ENCODE measurements at regions not wholly inside any gene's neighbourhood (a gene's known extent, or its start where the extent isn't known, plus 50 kb on each side); places are given as distances from the start of the nearest gene placed in this dataset.

- Histone ChIP-seq H3K79me2 (ENCODE audit: control insufficient read depth, low read length) (no peaks in the 10 kb centered on the region), H3K9me3 (ENCODE audit: control insufficient read depth, insufficient read depth, low read length) (no peaks in the 10 kb centered on the region), H4K20me1 (ENCODE audit: control insufficient read depth, insufficient read depth, low read depth, low read length) (no peaks in the 10 kb centered on the region), H3K4me3 (ENCODE audit: low read length) (no peak overlapping the region), H3K36me3 (ENCODE audit: control insufficient read depth, low read length) (no peaks in the 10 kb centered on the region), H3K4me2 (ENCODE audit: low read length) (no peak overlapping the region), H3K4me1 (ENCODE audit: control insufficient read depth, low read length) (no peaks in the 10 kb centered on the region), H3K9me2 (replicated peaks; ENCODE audit: control insufficient read depth, low read length) (no peaks in the 10 kb centered on the region), H3K27me3 (ENCODE audit: control insufficient read depth, low read length) (no peaks in the 10 kb centered on the region), H3F3A (ENCODE audit: control insufficient read depth, insufficient read depth) (no peaks in the 10 kb centered on the region), H3K27ac (ENCODE audit: low read depth, low read length) (no peak overlapping the region)
- TF ChIP-seq EZH2phosphoT487 (IDR thresholded peaks at IDR 0.05; ENCODE audit: borderline replicate concordance, low read length) (no peak), CTCF (IDR thresholded peaks at IDR 0.05; ENCODE audit: low read depth, low read length, poor library complexity, severe bottlenecking) (no peak)
Observed at GRCh38 chr7:119957335-119957734, 315.6 kb upstream of the KCND2 start.

GRCh38 chr7:119959811-119960210 is 313.2 kb upstream of the KCND2 start:
- TF ChIP-seq CTCF (IDR thresholded peaks at IDR 0.05; ENCODE audit: low read depth, low read length, poor library complexity, severe bottlenecking), result no peak
- TF ChIP-seq EZH2phosphoT487 (IDR thresholded peaks at IDR 0.05; ENCODE audit: borderline replicate concordance, low read length), result no peak
- Histone ChIP-seq H3K9me2 (replicated peaks; ENCODE audit: control insufficient read depth, low read length) (no peaks in the 10 kb centered on the region), H3K4me2 (ENCODE audit: low read length) (no peak overlapping the region), H3K4me1 (ENCODE audit: control insufficient read depth, low read length) (no peaks in the 10 kb centered on the region), H3K27ac (ENCODE audit: low read depth, low read length) (no peak overlapping the region), H3K9me3 (ENCODE audit: control insufficient read depth, insufficient read depth, low read length) (no peaks in the 10 kb centered on the region), H3K79me2 (ENCODE audit: control insufficient read depth, low read length) (no peaks in the 10 kb centered on the region), H3F3A (ENCODE audit: control insufficient read depth, insufficient read depth) (no peaks in the 10 kb centered on the region), H3K27me3 (ENCODE audit: control insufficient read depth, low read length) (no peaks in the 10 kb centered on the region), H3K36me3 (ENCODE audit: control insufficient read depth, low read length) (no peaks in the 10 kb centered on the region), H3K4me3 (ENCODE audit: low read length) (no peak overlapping the region), H4K20me1 (ENCODE audit: control insufficient read depth, insufficient read depth, low read depth, low read length) (no peaks in the 10 kb centered on the region)

- no peaks in the 10 kb centered on the region for H3K9me2 ChIP-seq (replicated peaks; ENCODE audit: control insufficient read depth, low read length)
- H3K27me3 ChIP-seq (ENCODE audit: control insufficient read depth, low read length), result no peaks in the 10 kb centered on the region
- no peak overlapping the region for H3K27ac ChIP-seq (ENCODE audit: low read depth, low read length)
- no peaks in the 10 kb centered on the region for H3F3A ChIP-seq (ENCODE audit: control insufficient read depth, insufficient read depth)
- no peak overlapping the region for H3K4me3 ChIP-seq (ENCODE audit: low read length)
- no peaks in the 10 kb centered on the region for H4K20me1 ChIP-seq (ENCODE audit: control insufficient read depth, insufficient read depth, low read depth, low read length)
- H3K4me2 ChIP-seq (ENCODE audit: low read length), result no peak overlapping the region
- no peaks in the 10 kb centered on the region for H3K36me3 ChIP-seq (ENCODE audit: control insufficient read depth, low read length)
- H3K9me3 ChIP-seq (ENCODE audit: control insufficient read depth, insufficient read depth, low read length), result no peaks in the 10 kb centered on the region
- no peaks in the 10 kb centered on the region for H3K79me2 ChIP-seq (ENCODE audit: control insufficient read depth, low read length)
- no peaks in the 10 kb centered on the region for H3K4me1 ChIP-seq (ENCODE audit: control insufficient read depth, low read length)
- TF ChIP-seq EZH2phosphoT487 (IDR thresholded peaks at IDR 0.05; ENCODE audit: borderline replicate concordance, low read length), result no peak
- no peak for TF ChIP-seq CTCF (IDR thresholded peaks at IDR 0.05; ENCODE audit: low read depth, low read length, poor library complexity, severe bottlenecking)
Observed at GRCh38 chr7:119963654-119964053, 309.3 kb upstream of the KCND2 start.

GRCh38 chr7:119964065-119964464 is 308.9 kb upstream of the KCND2 start:
- Histone ChIP-seq H3F3A (ENCODE audit: control insufficient read depth, insufficient read depth) (no peaks in the 10 kb centered on the region), H3K36me3 (ENCODE audit: control insufficient read depth, low read length) (no peaks in the 10 kb centered on the region), H3K27me3 (ENCODE audit: control insufficient read depth, low read length) (no peaks in the 10 kb centered on the region), H4K20me1 (ENCODE audit: control insufficient read depth, insufficient read depth, low read depth, low read length) (no peaks in the 10 kb centered on the region), H3K9me3 (ENCODE audit: control insufficient read depth, insufficient read depth, low read length) (no peaks in the 10 kb centered on the region), H3K4me2 (ENCODE audit: low read length) (no peak overlapping the region), H3K4me1 (ENCODE audit: control insufficient read depth, low read length) (no peaks in the 10 kb centered on the region), H3K79me2 (ENCODE audit: control insufficient read depth, low read length) (no peaks in the 10 kb centered on the region), H3K27ac (ENCODE audit: low read depth, low read length) (no peak overlapping the region), H3K9me2 (replicated peaks; ENCODE audit: control insufficient read depth, low read length) (no peaks in the 10 kb centered on the region), H3K4me3 (ENCODE audit: low read length) (no peak overlapping the region)
- TF ChIP-seq CTCF (IDR thresholded peaks at IDR 0.05; ENCODE audit: low read depth, low read length, poor library complexity, severe bottlenecking) (no peak), EZH2phosphoT487 (IDR thresholded peaks at IDR 0.05; ENCODE audit: borderline replicate concordance, low read length) (no peak)

Measured in DOHH2 (cell line).